Mesenchymal stem cell (in vitro differentiated cells and primary cell): ENCODE measurements at regions not wholly inside any gene's neighbourhood (a gene's known extent, or its start where the extent isn't known, plus 50 kb on each side); places are given as distances from the start of the nearest gene placed in this dataset.

Source experiments
- DNase-seq: peaks from one replicate; pipeline ENCODE4 v3.0.0-alpha.2; 2013
- H2AFZ ChIP-seq: one replicate; pipeline ENCODE4 v1.6.1; 2013; ENCODE audit warnings: low read depth, mild to moderate bottlenecking, control low read depth, inconsistent platforms, low read length, moderate library complexity
- H2AK5ac ChIP-seq: 2 replicates; pipeline ENCODE4 v1.6.1; 2013; ENCODE audit warnings: low read length, moderate library complexity, mild to moderate bottlenecking, inconsistent platforms; ENCODE audit not compliant: severe bottlenecking
- H2BK120ac ChIP-seq: one replicate; pipeline ENCODE4 v1.6.1; 2013; ENCODE audit warnings: low read depth, mild to moderate bottlenecking, inconsistent platforms, low read length, moderate library complexity
- H2BK12ac ChIP-seq, 2 experiments: one replicate each; pipeline ENCODE4 v1.6.1; 2013; ENCODE audit warnings: inconsistent platforms in 2 of 2, low read length in 2 of 2, mild to moderate bottlenecking in 2 of 2, moderate library complexity in 2 of 2, control low read depth in 1 of 2
- H2BK15ac ChIP-seq: one replicate; pipeline ENCODE4 v1.6.1; 2013; ENCODE audit warnings: mild to moderate bottlenecking, low read depth, inconsistent platforms; ENCODE audit not compliant: poor library complexity, severe bottlenecking
- H2BK5ac ChIP-seq: 2 replicates; pipeline ENCODE4 v1.6.1; 2013; ENCODE audit warnings: low read depth, mild to moderate bottlenecking, low read length, control low read depth, inconsistent platforms; ENCODE audit not compliant: poor library complexity, severe bottlenecking
- H3K14ac ChIP-seq, 2 experiments: one replicate each; pipeline ENCODE4 v1.6.1; 2013; ENCODE audit warnings: inconsistent platforms in 2 of 2, low read length in 2 of 2, control low read depth in 1 of 2, mild to moderate bottlenecking in 1 of 2, moderate library complexity in 1 of 2
- H3K18ac ChIP-seq, 2 experiments: one replicate each; pipeline ENCODE4 v1.6.1; 2013; ENCODE audit warnings: inconsistent platforms in 2 of 2, low read length in 2 of 2, control low read depth in 1 of 2, low read depth in 1 of 2, mild to moderate bottlenecking in 1 of 2
- H3K23ac ChIP-seq, 2 experiments: one replicate each; pipeline ENCODE4 v1.6.1; 2013; ENCODE audit warnings: inconsistent platforms in 2 of 2, low read length in 2 of 2, mild to moderate bottlenecking in 2 of 2, moderate library complexity in 2 of 2, control low read depth in 1 of 2
- H3K27ac ChIP-seq: 2 replicates; pipeline ENCODE4 v1.5.1; 2013; ENCODE audit warnings: mild to moderate bottlenecking, moderate library complexity, low read length, control low read depth, inconsistent platforms; ENCODE audit not compliant: poor library complexity, severe bottlenecking
- H3K27me3 ChIP-seq, 2 experiments: 2 replicates each; pipeline versions ENCODE4 v1.6.1 to v1.7.0; 2013; ENCODE audit warnings: low read length in 2 of 2, mild to moderate bottlenecking in 2 of 2, moderate library complexity in 2 of 2, control low read depth in 1 of 2, inconsistent platforms in 1 of 2; ENCODE audit not compliant: control insufficient read depth in 1 of 2, insufficient read depth in 1 of 2
- H3K36me3 ChIP-seq, 2 experiments: 2 replicates each; pipeline versions ENCODE4 v1.6.1 to v1.7.0; 2013; ENCODE audit warnings: low read length in 2 of 2, control low read depth in 1 of 2, inconsistent platforms in 1 of 2, low read depth in 1 of 2, mild to moderate bottlenecking in 1 of 2; ENCODE audit not compliant: insufficient read depth in 2 of 2, control insufficient read depth in 1 of 2
- H3K4ac ChIP-seq, 2 experiments: one replicate each; pipeline ENCODE4 v1.6.1; 2013; ENCODE audit warnings: inconsistent platforms in 2 of 2, low read length in 2 of 2, mild to moderate bottlenecking in 2 of 2, moderate library complexity in 2 of 2, control low read depth in 1 of 2, low read depth in 1 of 2
- H3K4me1 ChIP-seq: 2 replicates; pipeline ENCODE4 v1.6.1; 2013; ENCODE audit warnings: low read depth, low read length, control low read depth; ENCODE audit not compliant: control insufficient read depth, insufficient read depth
- H3K4me2 ChIP-seq: 2 replicates; pipeline ENCODE4 v1.6.1; 2013; ENCODE audit warnings: low read length, mild to moderate bottlenecking, inconsistent platforms; ENCODE audit not compliant: poor library complexity, severe bottlenecking
- H3K4me3 ChIP-seq, 2 experiments: 2 replicates each; pipeline versions ENCODE4 v1.5.1 to v1.7.0; 2013; ENCODE audit warnings: low read length in 2 of 2, mild to moderate bottlenecking in 2 of 2, control low read depth in 1 of 2, low read depth in 1 of 2; ENCODE audit not compliant: insufficient read depth in 1 of 2
- H3K79me1 ChIP-seq: replicated peaks from 2 replicates; pipeline ENCODE4 v1.6.1; 2013; ENCODE audit warnings: mild to moderate bottlenecking, control low read depth, low read length, inconsistent platforms; ENCODE audit not compliant: poor library complexity, severe bottlenecking
- H3K9ac ChIP-seq: 2 replicates; pipeline ENCODE4 v1.7.0; 2013; ENCODE audit warnings: mild to moderate bottlenecking, low read length, moderate library complexity
- H3K9me3 ChIP-seq: 2 replicates; pipeline ENCODE4 v1.7.0; 2013; ENCODE audit warnings: mild to moderate bottlenecking, low read length; ENCODE audit not compliant: control insufficient read depth
- H4K8ac ChIP-seq: one replicate; pipeline ENCODE4 v1.6.1; 2013; ENCODE audit warnings: inconsistent platforms, mild to moderate bottlenecking, low read length, moderate library complexity
- H4K91ac ChIP-seq: one replicate; pipeline ENCODE4 v1.6.1; 2013; ENCODE audit warnings: mild to moderate bottlenecking, low read length, inconsistent platforms
- WGBS: methylation state at CpG from one replicate; pipeline ENCODE4 v1.1.7; 2013; ENCODE audit warnings: mixed read lengths; 5-methylcytosine and 5-hydroxymethylcytosine counted together

GRCh38 chr17:33967608-33968349, 287.3 kb upstream of the CCL2 start:
- no peak overlapping the region for H2BK15ac ChIP-seq
- no peak overlapping the region for H3K4me2 ChIP-seq
- H3K9ac ChIP-seq, result no peak overlapping the region
- no peak overlapping the region for H2AK5ac ChIP-seq
- no peak overlapping the region for H3K14ac ChIP-seq
- no peak overlapping the region for H4K91ac ChIP-seq
- no peak for DNase-seq
- no peak overlapping the region for H2BK12ac ChIP-seq
- H3K18ac ChIP-seq, result no peak overlapping the region
- H3K27ac ChIP-seq, result no peak overlapping the region
- H3K36me3 ChIP-seq, result no peaks in the 10 kb centered on the region
- H3K4ac ChIP-seq, result no peak overlapping the region
- no peak overlapping the region for H3K23ac ChIP-seq
- H3K27me3 ChIP-seq, result peaks cover 0 to 14% of the 10 kb centered on the region in 2 experiments
- H4K8ac ChIP-seq, result no peak overlapping the region
- H2BK120ac ChIP-seq, result no peak overlapping the region
- H2AFZ ChIP-seq, result no peak overlapping the region
- H2BK5ac ChIP-seq, result no peak overlapping the region
- H3K4me1 ChIP-seq, result no peaks in the 10 kb centered on the region
- 78% methylated on average over 8 of the region's 8 CpGs for WGBS
- no peak overlapping the region for H3K4me3 ChIP-seq
- no peaks in the 10 kb centered on the region for H3K79me1 ChIP-seq
- H3K9me3 ChIP-seq, result no peaks in the 10 kb centered on the region

- H3K4me1 ChIP-seq, result no peaks in the 10 kb centered on the region
- H2BK120ac ChIP-seq, result no peak overlapping the region
- no peak overlapping the region for H2BK5ac ChIP-seq
- DNase-seq, result no peak
- 73% methylated on average over 9 of the region's 9 CpGs for WGBS
- no peak overlapping the region for H3K4ac ChIP-seq
- no peak overlapping the region for H3K9ac ChIP-seq
- no peaks in the 10 kb centered on the region for H3K9me3 ChIP-seq
- no peak overlapping the region for H2AFZ ChIP-seq
- H3K27ac ChIP-seq, result no peak overlapping the region
- H3K14ac ChIP-seq, result no peak overlapping the region
- H3K27me3 ChIP-seq, result peaks cover 0 to 14% of the 10 kb centered on the region in 2 experiments
- no peak overlapping the region for H3K18ac ChIP-seq
- no peak overlapping the region for H2AK5ac ChIP-seq
- no peak overlapping the region for H4K8ac ChIP-seq
- no peak overlapping the region for H3K4me3 ChIP-seq
- H3K23ac ChIP-seq, result no peak overlapping the region
- no peaks in the 10 kb centered on the region for H3K36me3 ChIP-seq
- H3K4me2 ChIP-seq, result no peak overlapping the region
- H4K91ac ChIP-seq, result no peak overlapping the region
- no peak overlapping the region for H2BK12ac ChIP-seq
- H3K79me1 ChIP-seq, result no peaks in the 10 kb centered on the region
- no peak overlapping the region for H2BK15ac ChIP-seq
Observed at GRCh38 chr17:33968350-33969044, 286.6 kb upstream of the CCL2 start.

- WGBS, result 76% methylated on average over 4 of the region's 5 CpGs
- Histone ChIP-seq H3K4me3 (no peak overlapping the region), H3K4me1 (no peaks in the 10 kb centered on the region), H3K79me1 (no peaks in the 10 kb centered on the region), H3K18ac (no peak overlapping the region), H2BK15ac (no peak overlapping the region), H2BK120ac (no peak overlapping the region), H3K4ac (no peak overlapping the region), H4K8ac (no peak overlapping the region), H3K36me3 (no peaks in the 10 kb centered on the region), H2BK12ac (no peak overlapping the region), H3K4me2 (no peak overlapping the region), H2BK5ac (no peak overlapping the region), H2AK5ac (no peak overlapping the region), H2AFZ (no peak overlapping the region), H4K91ac (no peak overlapping the region), H3K27ac (no peak overlapping the region), H3K27me3 (peaks cover 0 to 14% of the 10 kb centered on the region in 2 experiments), H3K23ac (no peak overlapping the region), H3K14ac (no peak overlapping the region), H3K9me3 (no peaks in the 10 kb centered on the region), H3K9ac (no peak overlapping the region)
- no peak for DNase-seq
Observed at GRCh38 chr17:33970279-33970678, 284.8 kb upstream of the CCL2 start.

GRCh38 chr17:33972763-33973162, 282.3 kb upstream of the CCL2 start:
- no peaks in the 10 kb centered on the region for H3K79me1 ChIP-seq
- H2AK5ac ChIP-seq, result no peak overlapping the region
- no peak overlapping the region for H3K4me3 ChIP-seq
- DNase-seq, result no peak
- peaks cover 0 to 9% of the 10 kb centered on the region in 2 experiments for H3K27me3 ChIP-seq
- no peaks in the 10 kb centered on the region for H3K9me3 ChIP-seq
- H2BK12ac ChIP-seq, result no peak overlapping the region
- no peaks in the 10 kb centered on the region for H3K36me3 ChIP-seq
- H2BK120ac ChIP-seq, result no peak overlapping the region
- H3K27ac ChIP-seq, result no peak overlapping the region
- H3K18ac ChIP-seq, result no peak overlapping the region
- H2BK5ac ChIP-seq, result no peak overlapping the region
- no peak overlapping the region for H3K14ac ChIP-seq
- 67% methylated on average over 3 of the region's 3 CpGs for WGBS
- H3K23ac ChIP-seq, result no peak overlapping the region
- no peak overlapping the region for H2AFZ ChIP-seq
- H3K4ac ChIP-seq, result no peak overlapping the region
- H4K8ac ChIP-seq, result no peak overlapping the region
- H3K4me2 ChIP-seq, result no peak overlapping the region
- no peak overlapping the region for H3K9ac ChIP-seq
- H2BK15ac ChIP-seq, result no peak overlapping the region
- H3K4me1 ChIP-seq, result no peaks in the 10 kb centered on the region
- no peak overlapping the region for H4K91ac ChIP-seq
